C4-2B (cell line): ENCODE measurements at regions not wholly inside any gene's neighbourhood (a gene's known extent, or its start where the extent isn't known, plus 50 kb on each side); places are given as distances from the start of the nearest gene placed in this dataset.
"Not testable (repeated sequence)": the region's sequence is repeated elsewhere in the genome, so short reads cannot be mapped to it uniquely, and the experiment has no call there.

Experiments
- CTCF ChIP-seq: fragments of 450-650 bp; conservative IDR thresholded peaks from 2 replicates; pipeline ENCODE4 v1.5.1; 2017; ENCODE audit warnings: mild to moderate bottlenecking
- ZFX ChIP-seq: fragments of 450-650 bp; IDR thresholded peaks from 2 replicates; pipeline ENCODE4 v1.6.1; 2017

DNA sequence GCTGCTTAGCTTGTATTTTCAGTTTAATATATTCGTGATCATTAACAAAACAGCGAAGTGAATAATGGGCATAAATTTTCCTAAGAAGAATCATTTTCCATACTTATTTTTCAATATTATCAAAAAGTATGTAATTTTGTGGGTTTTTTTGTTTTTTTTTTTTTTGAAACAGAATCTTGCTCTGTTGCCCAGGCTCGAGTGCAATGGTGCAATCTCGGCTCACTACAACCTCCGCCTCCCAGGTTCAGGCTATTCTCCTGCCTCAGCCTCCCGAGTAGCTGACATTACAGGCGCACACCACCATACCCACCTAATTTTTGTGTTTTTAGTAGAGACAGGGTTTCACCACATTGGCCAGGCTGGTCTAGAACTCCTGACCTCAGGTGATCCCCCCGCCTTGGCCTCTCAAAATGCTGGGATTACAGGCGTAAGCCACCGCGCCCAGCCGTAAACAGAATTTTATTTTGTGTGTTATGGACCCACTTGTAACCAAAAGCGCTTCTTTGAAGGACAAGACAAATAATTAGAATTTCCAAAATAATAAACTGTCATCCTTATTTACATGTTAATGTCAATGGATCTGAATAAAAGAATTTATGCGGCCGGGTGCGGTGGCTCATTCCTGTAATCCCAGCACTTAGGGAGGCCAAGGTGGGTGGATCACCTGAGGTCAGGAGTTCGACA, 286.5 kb upstream of the MKLN1 start:
- not testable (repeated sequence) for TF ChIP-seq CTCF, ZFX
